GM13976 (cell line): ENCODE measurements at regions not wholly inside any gene's neighbourhood (a gene's known extent, or its start where the extent isn't known, plus 50 kb on each side); places are given as distances from the start of the nearest gene placed in this dataset.

Experiments
- DNase-seq: peaks from one replicate; pipeline ENCODE4 v3.0.0; 2012; ENCODE audit warnings: low spot score
- CTCF ChIP-seq: IDR thresholded peaks from 2 replicates; pipeline ENCODE4 v1.5.1; 2012; ENCODE audit warnings: borderline replicate concordance, mild to moderate bottlenecking; ENCODE audit not compliant: insufficient read depth; ENCODE audit errors: extremely low read depth, missing control alignments, control extremely low read depth
- in situ Hi-C: fragments of 300-500 bp; cut with MboI; formaldehyde crosslinking; loops from one replicate; pipeline ENCODE4 v1.12.0; 2022; ENCODE audit warnings: low sequenced_read_pairs, mixed read lengths, inconsistent platforms; ENCODE audit not compliant: unreplicated experiment

- in situ Hi-C loops: no loop called here
- TF ChIP-seq CTCF: no peak
- DNase-seq: no peak
Measured at GRCh38 chr2:239507576-239508258, 106.9 kb upstream of the HDAC4 start.

GRCh38 chr2:239506961-239507360, 106.1 kb upstream of the HDAC4 start:
- DNase-seq: no peak
- in situ Hi-C loops: no loop called here

GRCh38 chr2:239506101-239506857, 105.5 kb upstream of the HDAC4 start:
- no peak for TF ChIP-seq CTCF
- in situ Hi-C loops: no loop called here

More at GRCh38 chr2:239506961-239507360, 106.1 kb upstream of the HDAC4 start:
- TF ChIP-seq CTCF: no peak

GRCh38 chr2:239504643-239505235, 103.9 kb upstream of the HDAC4 start:
- DNase-seq: no peak
- in situ Hi-C loops: no loop called here
- TF ChIP-seq CTCF: no peak

More at GRCh38 chr2:239506101-239506857, 105.5 kb upstream of the HDAC4 start:
- DNase-seq: no peak

- no peak for DNase-seq
- in situ Hi-C loops: no loop called here
- TF ChIP-seq CTCF: no peak
Measured at GRCh38 chr2:239502430-239503186, 101.8 kb upstream of the HDAC4 start.
